Stimulated activated CD4-positive, alpha-beta T cell treated with anti-CD3 and anti-CD28 coated beads, Interleukin-12 subunit alpha, Interleukin-12 subunit beta, amount 100 ng/mL, for 4 hours (primary cell): ENCODE measurements at regions not wholly inside any gene's neighbourhood (a gene's known extent, or its start where the extent isn't known, plus 50 kb on each side); places are given as distances from the start of the nearest gene placed in this dataset.
"Not testable (repeated sequence)": the region's sequence is repeated elsewhere in the genome, so short reads cannot be mapped to it uniquely, and the experiment has no call there.

Experiments used
- DNase-seq: peaks from one replicate; pipeline ENCODE4 v3.0.0-alpha.2; 2020

DNA sequence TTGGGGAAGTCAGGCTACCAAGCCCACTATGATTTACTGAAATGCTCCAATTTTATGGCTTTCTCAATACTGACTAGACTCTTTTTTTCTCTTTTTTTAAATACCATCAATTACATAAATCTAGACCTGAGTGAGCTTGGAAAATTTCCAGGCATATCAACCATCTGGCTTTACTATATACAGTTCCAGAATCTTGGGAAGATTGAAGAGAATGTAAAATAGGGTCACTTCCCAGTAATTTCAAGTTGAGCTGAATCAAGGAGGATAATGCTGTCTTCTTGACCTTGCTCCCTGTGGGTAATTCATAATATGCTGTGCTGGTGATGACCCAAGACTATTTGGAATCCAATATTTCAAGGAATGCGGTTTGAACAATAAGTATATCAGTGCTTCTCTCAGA is 108.1 kb downstream of the MAP3K21 start:
- DNase-seq, result no peak

DNA sequence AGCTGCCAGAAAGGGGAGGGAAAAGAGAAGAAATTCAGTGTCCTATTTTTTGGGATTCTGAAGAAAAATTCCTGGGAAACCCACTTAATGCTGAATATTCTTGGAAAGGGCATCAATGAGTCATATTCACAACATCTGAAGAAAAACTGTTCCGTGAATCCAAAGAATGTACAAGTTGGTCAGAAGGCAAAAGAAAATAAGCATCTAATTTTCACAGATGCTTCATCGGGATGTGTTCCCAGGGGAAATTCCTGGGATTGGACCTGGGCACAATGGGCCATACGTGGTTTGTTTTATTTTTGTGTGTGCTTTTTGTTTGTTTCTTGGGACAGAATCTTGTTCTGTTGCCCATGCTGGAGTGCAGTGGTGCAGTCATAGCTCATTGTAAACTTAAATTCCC is 112.2 kb downstream of the MAP3K21 start:
- DNase-seq, result no peak

DNA sequence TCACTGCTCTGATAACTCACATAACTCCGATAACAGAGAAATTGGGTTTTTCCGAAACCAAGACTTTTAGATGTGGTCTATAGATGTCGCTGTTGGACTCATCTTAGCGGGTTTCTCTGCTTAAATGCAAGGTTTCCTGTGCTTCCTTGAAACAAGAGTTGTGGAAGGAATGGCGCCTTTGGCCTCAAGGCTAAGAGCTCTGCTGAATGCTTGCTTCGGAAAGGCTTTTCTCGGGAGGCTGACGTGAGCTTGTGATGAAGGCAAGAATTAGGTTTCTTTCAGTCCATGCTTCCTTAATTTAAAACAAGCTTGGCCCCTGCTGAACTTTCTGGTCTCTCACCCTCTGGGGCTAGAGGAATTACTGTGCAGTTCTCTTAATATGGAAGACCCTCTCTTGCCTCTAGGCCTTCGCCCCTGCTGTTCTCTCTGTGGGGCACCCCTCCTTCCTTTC is 113.5 kb downstream of the MAP3K21 start:
- no peak for DNase-seq

DNA sequence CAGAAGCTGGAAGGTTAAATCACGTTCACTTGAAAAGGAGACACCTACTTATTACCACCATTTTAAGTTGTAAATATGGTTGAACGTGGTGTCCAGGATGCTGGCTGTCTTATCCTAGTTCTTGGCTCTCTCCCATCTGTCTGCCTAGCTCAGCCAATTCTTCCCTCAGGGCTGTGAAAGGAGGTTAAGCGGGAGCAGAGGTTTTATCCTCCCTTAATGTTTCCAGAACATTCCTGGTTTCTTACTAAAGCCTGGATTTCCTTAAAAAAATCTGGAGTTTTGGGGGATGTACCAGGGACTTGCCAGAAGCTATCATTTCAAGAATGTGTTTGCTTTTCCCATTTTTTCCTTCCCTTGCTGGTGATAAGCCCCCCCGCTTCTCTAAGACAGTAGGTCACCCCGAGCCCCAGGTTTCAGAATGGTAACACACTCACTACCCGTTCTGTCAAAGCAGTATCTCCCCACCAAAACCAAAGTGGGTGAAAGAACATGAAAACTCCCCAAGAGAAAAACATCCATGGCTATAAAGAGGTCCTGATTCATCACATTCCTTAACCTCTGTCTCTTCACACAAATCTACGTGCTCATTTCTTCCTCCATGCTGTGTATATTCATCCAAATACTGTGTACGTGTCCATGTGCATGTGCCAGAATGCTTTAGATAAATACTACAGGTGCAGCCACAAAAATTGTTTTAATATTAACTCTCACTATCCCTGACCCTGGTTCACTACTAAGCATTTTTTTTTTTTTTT is 114.7 kb downstream of the MAP3K21 start:
- DNase-seq, result no peak

DNA sequence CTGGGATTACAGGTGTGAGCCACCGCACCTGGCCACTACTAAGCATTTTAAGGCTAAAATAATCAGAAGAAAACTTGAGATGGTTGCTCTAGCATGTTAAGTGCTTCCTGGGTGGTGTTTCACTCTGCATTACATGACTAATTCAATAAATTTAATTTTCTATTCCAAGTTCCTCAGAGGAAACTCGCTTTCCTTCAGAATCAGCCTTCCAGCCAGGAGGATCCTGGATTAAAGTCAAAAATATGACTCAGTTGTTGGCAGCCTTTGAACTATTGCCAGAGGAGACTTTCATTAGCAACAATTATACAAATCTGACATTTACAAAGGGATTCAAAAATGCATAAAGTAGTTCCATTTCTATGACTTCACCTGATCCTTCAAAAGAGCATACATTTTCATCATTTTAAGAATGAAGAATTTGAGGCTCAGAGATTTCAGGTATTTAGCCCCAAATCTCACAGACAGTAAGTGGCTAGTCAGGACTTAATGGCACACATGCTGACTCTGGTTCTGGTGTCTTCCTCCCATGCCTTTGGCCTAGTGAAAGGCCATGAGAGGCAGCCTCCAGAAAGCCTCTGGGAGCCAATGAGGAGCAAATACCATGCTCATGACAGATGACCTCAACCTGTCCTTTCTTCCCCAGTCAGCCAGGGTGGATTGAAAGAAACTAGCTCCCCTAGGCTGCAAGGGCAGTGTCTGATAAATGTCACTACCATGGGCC is 115.7 kb downstream of the MAP3K21 start:
- no peak for DNase-seq

DNA sequence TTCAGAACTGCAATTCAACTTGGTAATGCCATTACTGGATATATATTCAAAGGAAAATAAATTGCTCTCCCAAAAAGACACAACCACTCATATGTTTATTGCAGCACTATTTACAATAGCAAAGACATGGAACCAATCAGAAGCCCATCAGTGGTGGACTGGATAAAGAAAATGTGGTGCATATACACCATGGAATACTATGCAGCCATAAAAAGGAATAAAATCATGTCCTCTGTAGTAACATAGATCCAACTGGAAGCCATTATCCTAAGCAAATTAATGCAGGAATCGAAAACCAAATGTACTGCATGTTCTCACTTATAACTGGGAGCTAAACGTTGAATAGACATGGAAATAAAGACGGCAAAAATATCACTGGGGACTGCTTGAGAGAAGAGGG is 117.0 kb downstream of the MAP3K21 start:
- DNase-seq, result no peak

DNA sequence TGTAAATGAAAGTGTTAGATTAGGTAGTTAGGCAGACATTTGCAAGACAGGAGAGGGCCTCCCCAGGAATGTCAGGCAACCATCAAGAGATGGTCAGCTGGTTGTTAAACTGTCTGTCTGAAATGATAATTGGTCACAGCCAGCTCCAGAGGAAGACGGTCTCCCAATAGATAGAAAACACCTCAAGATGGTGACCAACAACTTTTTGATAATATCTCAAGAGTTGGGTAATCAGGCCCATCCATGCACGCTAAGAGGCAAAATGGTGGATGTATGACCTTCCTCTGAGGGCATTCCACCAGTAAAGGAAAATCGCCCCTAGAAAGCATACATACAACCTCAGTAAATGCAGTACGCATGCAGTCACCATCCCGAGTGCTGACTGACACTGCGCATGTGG is 118.2 kb downstream of the MAP3K21 start:
- DNase-seq, result no peak

DNA sequence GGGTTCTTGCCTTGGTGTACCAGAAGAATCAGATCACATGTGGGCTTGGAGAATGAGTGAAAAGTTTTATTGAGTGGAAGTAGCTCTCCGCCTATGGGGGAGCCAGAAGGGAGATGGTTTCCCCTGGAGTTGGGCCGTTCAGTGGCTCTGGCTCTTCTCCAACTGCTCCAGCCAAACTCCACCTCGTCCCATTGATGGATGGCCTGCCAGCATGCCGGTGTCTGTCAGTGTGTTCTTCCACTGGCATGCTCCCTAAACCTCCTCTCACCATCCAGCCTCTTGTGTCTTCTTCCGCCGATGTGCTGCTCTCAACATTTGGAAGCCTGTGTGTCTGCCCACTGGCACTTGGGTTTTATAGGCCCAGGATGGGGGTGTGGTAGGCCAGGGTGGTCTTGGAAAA is 119.4 kb downstream of the MAP3K21 start:
- no peak for DNase-seq

DNA sequence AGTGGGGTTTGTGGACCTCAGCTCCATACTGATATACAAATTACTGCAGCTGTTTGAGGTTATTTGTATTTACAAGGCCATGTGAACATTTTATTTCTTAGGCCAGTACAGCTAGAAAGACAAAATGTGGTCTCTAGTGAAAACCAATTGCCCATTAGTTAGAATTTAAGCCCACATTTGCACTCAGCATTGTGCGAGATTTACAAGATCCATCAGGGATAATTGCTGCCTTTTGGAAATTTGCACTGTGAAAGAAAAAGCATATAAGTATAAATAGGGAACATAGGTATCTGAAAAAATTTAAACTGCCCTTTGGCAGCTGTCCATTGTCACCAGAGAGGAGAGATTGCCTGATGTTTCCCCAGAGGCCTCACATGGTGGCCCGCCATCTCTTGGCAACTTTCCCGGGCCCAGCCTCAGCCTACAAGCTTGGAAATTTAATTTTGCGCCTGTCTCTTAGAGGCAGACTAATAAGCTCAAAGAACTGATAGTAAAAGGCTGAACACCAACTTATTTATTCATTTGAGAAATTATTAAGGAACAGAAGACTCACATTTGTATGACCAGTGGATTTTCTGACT is 120.7 kb downstream of the MAP3K21 start:
- DNase-seq, result no peak

DNA sequence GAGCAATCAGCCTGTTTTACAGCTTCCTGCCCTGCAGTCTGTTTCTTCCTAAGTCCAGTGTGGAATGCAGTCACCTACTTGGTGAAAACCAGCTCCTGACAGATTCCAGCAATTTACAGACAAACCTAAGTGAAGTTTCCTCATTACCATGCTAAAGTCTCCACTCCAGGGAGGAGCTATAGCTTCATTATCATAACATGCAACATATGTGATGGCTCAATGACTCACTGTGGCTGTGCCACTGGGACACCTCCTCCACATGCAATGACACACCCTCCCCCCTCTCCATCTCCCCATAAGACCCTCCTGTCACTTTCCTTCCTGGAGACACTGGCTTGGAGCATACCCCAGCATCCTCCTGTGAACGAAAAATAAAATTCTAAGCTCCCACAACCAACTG is 125.2 kb downstream of the MAP3K21 start:
- no peak for DNase-seq

DNA sequence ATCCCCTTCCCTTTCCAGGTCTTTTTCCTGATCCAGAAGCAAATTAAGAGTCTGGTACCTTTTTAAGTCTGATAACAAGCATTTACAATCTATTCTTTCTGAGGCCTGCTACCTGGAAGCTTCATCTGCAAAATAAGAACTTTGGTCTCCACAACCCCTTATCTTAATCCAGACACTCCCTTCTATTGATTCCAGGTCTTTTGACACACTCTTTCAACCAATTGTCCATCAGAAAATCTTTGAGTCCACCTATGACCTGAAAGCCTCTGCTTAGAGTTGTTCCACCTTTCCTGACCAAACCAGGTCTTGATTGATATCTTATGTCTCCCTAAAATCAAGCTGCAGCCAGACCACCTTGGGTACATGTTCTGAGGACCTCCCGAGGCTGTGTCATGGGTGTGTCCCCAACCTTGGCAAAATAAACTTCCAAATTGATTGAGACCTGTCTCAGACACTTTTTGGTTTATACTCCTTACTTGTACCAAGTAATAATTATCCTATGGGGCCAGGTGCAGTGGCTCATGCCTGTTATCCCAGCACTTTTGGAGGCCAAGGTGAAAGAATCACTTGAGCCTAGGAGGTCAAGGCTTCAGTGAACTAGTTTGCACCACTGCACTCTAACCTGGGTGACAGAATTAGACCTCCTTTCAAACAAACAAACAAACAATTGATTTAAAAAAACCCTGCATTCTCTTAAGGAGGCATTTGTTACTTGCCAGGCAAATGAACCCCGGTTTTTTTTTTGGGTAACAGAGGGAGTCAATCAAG is 126.1 kb downstream of the MAP3K21 start:
- no peak for DNase-seq

DNA sequence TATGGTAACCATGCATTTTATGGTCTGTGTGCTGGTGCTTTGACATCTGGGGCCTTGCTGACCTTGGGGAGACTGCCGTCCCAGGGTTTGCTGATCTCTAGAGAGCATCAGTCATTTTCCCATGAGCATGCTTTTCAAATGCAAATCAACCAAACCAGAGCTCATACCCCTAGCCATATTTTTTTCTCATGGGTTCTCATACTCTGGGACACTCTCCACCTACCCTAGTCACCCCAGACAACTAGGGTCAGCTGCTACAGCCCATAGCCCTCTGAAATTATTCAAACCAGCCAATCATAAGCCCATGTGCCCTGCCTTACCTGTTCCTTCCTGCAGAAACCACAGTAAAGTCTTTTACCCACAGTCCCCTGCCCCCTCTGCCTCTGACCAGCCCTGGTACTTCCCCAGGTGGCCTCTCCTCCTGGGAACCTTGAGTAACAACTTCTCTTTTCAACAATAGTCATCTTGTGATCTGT is 132.0 kb downstream of the MAP3K21 start:
- no peak for DNase-seq

DNA sequence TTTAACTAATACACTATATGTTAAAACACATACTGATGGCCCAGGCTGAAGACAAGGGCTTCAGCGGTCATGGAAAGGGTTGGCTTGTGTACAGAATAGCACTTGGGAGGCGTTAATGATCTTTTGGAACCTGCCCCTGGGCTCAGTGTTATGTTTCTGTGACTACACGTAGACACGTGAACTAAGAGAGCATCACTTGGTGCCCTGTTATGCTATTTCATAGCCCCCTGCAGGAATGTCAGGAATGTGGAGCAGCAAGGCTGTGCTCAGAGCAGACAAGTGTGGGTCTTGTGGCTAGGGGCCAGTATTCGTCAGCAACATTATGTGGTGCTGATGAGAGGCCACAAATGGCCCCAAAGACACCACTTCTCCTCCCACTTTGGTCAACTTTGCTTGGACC is 132.4 kb downstream of the MAP3K21 start:
- DNase-seq, result no peak

DNA sequence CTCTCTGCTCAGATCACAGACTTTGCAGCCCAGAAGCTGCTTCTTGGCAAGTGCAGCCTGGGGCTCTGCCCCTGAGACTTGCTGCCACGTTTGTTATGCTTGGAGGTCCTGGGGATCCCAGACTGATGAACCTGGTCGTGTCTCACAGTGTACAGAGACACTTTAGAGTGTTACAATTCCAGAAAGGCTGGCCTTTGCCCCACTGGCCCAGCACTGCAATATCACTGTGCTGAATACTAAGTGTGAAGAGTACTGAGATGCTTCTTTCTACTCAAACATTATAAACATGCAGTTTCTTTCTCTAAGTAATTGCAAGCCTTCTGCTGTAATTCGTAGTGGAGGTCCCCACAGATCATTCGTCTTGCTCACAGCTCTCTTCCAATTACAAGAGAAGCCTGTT is 133.2 kb downstream of the MAP3K21 start:
- no peak for DNase-seq

DNA sequence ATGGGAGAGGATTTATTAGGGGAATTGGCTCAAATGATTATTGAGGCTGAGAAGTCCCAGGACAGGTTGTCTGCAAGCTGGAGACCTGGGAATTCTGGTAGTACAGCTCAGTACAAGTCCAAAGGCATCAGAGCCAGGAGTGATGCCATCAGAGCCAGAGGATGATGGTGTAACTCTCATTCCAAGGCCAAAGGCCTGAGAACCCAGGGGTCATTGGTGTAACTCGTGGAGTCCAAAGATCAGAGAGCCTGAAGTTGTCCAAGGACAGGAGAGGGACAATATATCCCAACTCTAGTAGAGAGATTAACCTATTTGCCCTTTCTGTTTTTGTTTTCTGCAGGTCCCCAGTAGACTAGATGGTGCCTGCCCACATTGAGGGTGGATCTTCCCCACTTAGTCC is 134.3 kb downstream of the MAP3K21 start:
- DNase-seq, result no peak

DNA sequence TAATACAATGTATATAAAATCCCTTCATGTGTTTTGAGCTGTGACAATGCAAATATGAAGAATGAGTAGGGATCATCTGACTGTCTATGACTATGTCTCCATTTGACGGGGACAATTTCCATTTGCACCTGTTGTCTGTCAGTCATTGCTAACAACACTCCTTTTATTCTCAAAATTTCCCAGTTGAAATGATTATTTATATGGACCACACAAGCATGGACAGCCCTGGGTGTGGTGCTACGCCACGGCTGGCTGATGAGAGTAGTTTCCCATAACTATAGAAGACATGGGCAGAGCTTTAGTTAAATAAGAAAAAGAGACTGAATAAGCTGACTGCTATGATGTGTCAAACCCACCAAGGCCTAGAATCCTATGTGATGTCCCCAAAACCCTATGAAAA is 135.8 kb downstream of the MAP3K21 start:
- DNase-seq, result no peak

DNA sequence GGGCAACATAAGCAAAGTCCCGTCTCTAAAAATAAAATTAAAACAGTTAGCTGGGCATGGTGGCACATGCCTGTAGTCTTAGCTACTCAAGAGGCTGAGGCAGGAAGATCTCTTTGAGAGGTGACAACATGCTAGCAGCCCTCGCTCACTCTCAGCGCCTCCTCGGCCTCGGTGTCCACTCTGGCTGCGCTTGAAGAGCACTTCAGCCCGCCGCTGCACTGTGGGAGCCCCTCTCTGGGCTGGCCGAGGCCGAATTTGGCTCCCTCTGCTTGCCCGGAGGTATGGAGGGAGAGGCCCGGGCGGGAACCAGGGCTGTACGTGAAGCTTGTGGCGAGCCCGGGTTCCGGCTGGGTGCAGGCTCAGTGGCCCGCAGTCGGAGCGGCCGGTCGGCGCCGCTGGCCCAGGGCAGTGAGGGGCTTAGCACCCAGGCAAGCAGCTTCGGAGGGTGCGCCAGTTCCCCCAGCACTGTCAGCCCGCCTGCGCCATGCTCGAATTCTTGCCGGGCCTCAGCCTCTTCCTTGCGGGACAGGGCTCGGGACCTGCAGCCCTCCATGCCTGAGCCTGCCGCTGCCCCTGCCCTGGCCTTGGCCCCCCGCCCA is 138.3 kb downstream of the MAP3K21 start:
- no peak for DNase-seq

DNA sequence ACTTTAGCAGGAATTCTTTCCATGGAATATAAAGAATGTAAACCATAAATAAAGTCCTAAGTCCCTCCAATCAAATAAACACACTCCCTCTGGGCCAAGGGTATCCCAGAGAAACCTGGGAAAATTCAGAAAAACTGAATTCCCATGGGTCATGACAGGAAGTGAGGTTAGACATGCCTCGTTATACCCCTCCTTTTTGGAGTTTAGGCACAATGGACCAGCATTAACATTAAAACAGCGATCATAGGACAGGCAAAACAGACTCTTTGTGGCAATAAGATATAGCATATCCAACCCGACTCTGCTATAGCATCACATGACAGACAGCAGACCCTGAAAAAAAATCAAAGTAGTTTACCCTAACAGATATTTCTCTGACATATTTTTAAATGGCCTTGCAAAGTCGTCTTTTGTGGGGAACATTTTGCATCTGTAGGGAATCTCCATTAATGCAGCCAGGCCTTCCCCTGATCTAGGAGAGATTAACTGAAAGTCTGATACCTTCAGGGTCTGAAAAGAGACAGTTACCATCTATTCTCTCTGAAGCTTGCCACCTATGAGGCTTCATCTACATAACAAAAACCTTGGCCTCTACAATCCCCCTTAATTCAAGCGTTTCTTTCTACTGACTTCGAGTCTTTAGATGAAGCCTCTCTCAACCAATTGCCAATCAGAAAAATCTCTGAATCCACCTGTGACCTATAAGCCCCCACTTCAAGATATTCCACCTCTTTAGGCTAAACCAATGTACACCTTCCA is 143.0 kb upstream of the KCNK1 start:
- DNase-seq, result no peak

DNA sequence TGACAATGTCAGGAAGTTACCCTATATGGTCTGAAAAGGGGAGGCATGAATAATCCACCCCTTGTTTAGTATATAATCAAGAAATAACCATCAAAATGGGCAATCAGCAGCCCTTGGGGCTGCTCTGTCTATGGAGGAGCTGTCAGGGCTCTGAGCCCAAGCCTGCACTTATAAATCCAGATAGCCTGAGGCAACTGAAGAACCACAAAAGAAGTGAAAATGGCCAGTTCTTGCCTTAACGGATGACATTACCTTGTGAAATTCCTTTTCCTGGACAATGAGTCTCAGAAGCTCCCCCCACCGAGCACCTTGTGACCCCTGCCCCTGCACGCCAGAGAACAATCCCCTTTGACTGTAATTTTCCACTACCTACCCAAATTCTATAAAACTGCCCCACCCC is 142.1 kb upstream of the KCNK1 start:
- not testable (repeated sequence) for DNase-seq

DNA sequence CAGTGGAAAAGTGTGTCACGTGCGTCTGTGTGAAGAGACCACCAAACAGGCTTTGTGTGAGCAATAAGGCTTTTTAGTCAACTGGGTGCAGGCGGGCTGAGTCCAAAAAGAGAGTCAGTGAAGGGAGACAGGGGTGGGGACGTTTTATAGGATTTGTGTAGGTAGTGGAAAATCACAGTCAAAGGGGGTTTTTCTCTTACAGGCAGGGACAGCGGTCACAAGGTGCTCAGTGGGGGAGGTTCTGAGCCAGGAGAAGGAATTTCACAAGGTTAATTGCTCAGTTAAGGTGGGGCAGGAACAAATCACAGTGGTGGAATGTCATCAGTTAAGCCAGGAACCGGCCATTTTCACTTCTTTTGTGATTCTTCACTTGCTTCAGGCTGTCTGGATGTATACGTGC is 141.1 kb upstream of the KCNK1 start:
- DNase-seq, result not testable (repeated sequence)

DNA sequence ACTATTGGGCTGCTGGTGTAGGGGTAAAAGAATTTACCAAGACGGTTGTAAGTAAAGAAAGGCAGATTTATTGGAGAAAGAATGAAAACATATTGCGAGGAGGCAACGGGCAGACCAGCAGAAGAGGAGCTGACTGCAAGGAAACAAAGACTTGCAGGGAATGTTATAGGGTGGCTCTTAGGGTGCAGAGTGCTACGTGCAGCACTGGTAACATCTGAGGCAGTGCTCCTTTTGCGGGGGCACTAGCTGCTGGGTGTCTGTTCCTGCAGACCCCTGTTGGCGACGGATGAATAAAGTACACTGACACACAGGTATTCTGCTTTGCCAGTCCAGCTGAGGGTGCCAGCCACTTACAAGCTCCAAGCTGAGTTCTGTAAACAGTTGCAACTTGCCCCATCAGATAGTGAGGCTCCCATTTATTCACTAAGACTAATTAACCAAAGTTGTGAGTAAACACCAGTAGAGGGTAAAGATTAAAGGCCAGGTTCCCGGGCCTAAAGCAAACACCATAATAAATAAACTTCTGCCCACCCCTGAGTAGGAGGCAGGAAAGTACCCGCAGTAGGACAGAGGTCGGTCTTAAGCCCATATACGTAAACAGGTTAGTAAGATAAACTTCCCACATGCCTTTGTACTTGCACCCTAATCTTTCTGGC is 140.2 kb upstream of the KCNK1 start:
- no peak for DNase-seq

DNA sequence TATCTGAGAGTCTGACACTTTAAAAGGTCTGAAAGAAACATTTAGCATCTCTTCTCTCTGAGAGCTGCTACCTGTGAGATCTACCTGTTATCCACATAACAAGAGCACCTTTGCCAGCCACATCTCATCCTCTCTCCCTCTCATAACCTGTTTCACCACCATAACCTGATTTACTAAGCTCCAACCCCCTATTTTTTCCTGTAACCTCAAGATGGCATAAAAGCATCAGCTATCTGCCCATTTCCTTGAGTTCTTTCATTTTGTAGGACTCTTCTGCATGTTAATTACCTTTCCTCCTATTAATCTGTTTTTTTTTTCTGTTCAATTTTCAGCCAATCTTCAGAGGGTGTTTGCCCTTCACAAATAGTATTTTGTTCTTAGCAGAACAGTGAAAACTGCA is 136.5 kb upstream of the KCNK1 start:
- DNase-seq, result no peak
